ENCODE measurements at regions not wholly inside any gene's neighbourhood (a gene's known extent, or its start where the extent isn't known, plus 50 kb on each side); places are given as distances from the start of the nearest gene placed in this dataset.

DNA sequence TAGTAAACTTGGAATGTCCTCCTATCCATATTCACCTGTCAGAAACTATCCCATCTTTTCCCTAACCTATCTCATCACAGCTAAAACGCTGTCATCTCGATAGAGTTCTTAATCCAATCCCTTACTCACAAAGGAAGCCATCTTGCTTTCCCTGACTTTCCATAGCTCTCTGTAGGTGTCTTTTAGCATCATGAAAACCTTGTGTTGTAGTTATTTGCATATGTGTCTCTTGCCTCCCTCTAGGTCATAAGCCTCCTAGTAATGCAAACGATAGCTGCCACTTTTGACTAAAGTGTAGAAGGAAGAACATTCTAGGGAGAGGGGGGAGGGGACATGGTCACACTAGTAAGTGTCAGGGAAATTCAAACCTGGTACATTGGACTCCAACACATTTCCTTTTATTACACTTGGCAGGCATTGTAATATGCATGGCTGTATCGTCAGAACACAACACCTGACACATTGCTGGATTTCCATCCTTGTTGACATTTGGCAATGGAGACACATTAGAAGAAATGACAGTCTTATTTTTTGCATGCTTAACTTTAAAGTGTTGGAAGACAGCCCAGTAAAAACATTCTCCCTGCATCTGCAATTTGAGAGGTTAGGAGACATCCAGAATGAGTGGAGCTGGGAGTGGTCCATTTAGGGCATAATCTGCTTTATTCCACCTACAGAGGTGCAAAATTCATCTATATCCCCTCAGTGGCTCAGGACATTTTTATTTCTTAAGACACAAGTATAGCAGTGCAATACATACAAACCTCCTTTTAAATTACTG lies 283.4 kb downstream of the HAO1 start (continued):
- no peak for TF ChIP-seq ZBTB33 (IDR thresholded peaks at IDR 0.05)
- TF ChIP-seq FOXA2 (IDR thresholded peaks at IDR 0.05) = no peak
- no peak for TF ChIP-seq RAD21 (IDR thresholded peaks at IDR 0.05)
- no peak for TF ChIP-seq ATF3 (IDR thresholded peaks at IDR 0.05)
- TF ChIP-seq TAF1 (conservative IDR thresholded peaks at IDR 0.05) = no peak

DNA sequence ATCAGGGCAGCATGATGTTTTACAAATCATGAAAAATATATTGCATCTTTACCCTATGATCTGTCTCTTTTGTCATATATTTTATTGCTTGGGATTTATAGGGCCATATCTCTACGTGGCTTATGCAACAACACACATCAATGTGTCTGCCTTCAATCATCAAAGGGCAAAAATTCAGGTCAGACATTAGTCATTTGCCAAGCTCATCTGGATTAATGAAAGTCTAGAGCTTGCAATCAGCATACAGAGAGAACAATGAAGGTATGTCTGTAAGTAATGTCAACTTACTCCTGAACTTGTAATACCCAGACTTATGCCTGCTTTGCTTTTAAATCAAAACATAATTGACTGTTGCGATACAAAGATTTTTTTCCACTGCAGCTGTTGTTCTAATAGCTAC lies 282.7 kb downstream of the HAO1 start:
- Histone ChIP-seq H3K27ac (ENCODE audit: low read depth in 1 of 2, low read length in 2 of 2) (no peak overlapping the region), H3K36me3 (ENCODE audit: control insufficient read depth in 4 of 4, insufficient read depth in 3 of 4, low read depth in 1 of 4, low read length in 3 of 4) (no peaks in the 10 kb centered on the region), H3K9ac (ENCODE audit: low read depth in 1 of 2, low read length in 2 of 2) (no peak overlapping the region), H3K4me1 (ENCODE audit: control insufficient read depth in 4 of 4, insufficient read depth in 4 of 4, low read length in 3 of 4) (no peaks in the 10 kb centered on the region), H3K9me3 (ENCODE audit: control insufficient read depth in 4 of 4, low read length in 3 of 4) (no peaks in the 10 kb centered on the region), H3K4me3 (ENCODE audit: low read depth in 1 of 3, low read length in 3 of 3) (no peak overlapping the region), H3K27me3 (ENCODE audit: control insufficient read depth in 4 of 4, insufficient read depth in 4 of 4, low read length in 3 of 4) (no peaks in the 10 kb centered on the region)
- 84% methylated on average over 2 of the region's 2 CpGs for WGBS
- no peak for TF ChIP-seq CTCF (IDR thresholded peaks at IDR 0.05; ENCODE audit: low read depth, low read length, missing input control)
- TF ChIP-seq EGR1 (IDR thresholded peaks at IDR 0.05; ENCODE audit: low read depth in 2 of 2) = no peak
- TF ChIP-seq FOXA1 (IDR thresholded peaks at IDR 0.05) = no peak
- TF ChIP-seq SP1 (IDR thresholded peaks at IDR 0.05) = no peak
- no peak for DNase-seq (ENCODE audit: low spot score)

DNA sequence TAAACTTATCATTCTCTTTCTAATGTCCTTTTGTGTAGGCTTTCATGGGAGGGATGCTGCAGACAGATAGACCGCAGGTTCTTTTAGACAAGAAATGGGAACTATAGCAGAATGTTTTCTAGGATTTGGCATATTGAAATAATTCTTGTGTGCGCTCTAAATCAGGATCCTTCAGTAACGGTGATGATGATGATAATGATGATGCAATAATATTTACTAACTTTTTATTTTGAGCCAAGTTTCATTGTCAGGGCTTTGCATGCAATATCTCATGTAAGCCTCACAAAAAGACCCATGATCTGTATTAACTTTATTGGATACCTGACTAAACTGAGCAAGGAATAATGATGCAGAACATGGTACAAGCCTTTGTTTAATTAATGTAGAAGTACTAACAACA lies 280.1 kb downstream of the HAO1 start:
- no peak for DNase-seq (ENCODE audit: low spot score)
- WGBS = 82% methylated on average over 3 of the region's 3 CpGs

More for the DNA sequence above, 280.1 kb downstream of the HAO1 start:
- Histone ChIP-seq H3K27ac (ENCODE audit: low read depth in 1 of 2, low read length in 2 of 2) (no peak overlapping the region), H3K36me3 (ENCODE audit: control insufficient read depth in 4 of 4, insufficient read depth in 3 of 4, low read depth in 1 of 4, low read length in 3 of 4) (no peaks in the 10 kb centered on the region), H3K4me3 (ENCODE audit: low read depth in 1 of 3, low read length in 3 of 3) (no peak overlapping the region), H3K9me3 (ENCODE audit: control insufficient read depth in 4 of 4, low read length in 3 of 4) (no peaks in the 10 kb centered on the region), H3K9ac (ENCODE audit: low read depth in 1 of 2, low read length in 2 of 2) (no peak overlapping the region), H3K4me1 (ENCODE audit: control insufficient read depth in 4 of 4, insufficient read depth in 4 of 4, low read length in 3 of 4) (no peaks in the 10 kb centered on the region), H3K27me3 (ENCODE audit: control insufficient read depth in 4 of 4, insufficient read depth in 4 of 4, low read length in 3 of 4) (no peaks in the 10 kb centered on the region)
- TF ChIP-seq TAF1 (conservative IDR thresholded peaks at IDR 0.05) = no peak
- TF ChIP-seq JUND (IDR thresholded peaks at IDR 0.05) = no peak
- TF ChIP-seq FOXA2 (IDR thresholded peaks at IDR 0.05) = no peak
- TF ChIP-seq REST (IDR thresholded peaks at IDR 0.05) = no peak
- TF ChIP-seq RXRA (IDR thresholded peaks at IDR 0.05) = no peak
- TF ChIP-seq ZBTB33 (IDR thresholded peaks at IDR 0.05) = no peak
- no peak for TF ChIP-seq CTCF (IDR thresholded peaks at IDR 0.05; ENCODE audit: low read depth, low read length, missing input control)

Measured in liver (tissue), 8 donors.